HFF-Myc (cell line): ENCODE measurements at regions not wholly inside any gene's neighbourhood (a gene's known extent, or its start where the extent isn't known, plus 50 kb on each side); places are given as distances from the start of the nearest gene placed in this dataset.

ENCODE experiments used
- DNase-seq: peaks from one replicate; pipeline ENCODE4 v3.0.0-alpha.2; 2011; ENCODE audit warnings: low read depth; ENCODE audit errors: extremely low read depth
- H3K4me3 ChIP-seq: replicated peaks from 2 replicates; pipeline ENCODE4 v1.5.1; 2011; ENCODE audit warnings: low read depth, mild to moderate bottlenecking, control low read depth, low read length
- TF ChIP-seq, protein P1 (sequence below): IDR thresholded peaks from 2 replicates; pipeline ENCODE4 v1.5.1; 2012; ENCODE audit warnings: mild to moderate bottlenecking, low read depth, low read length, control low read depth; ENCODE audit errors: missing control alignments

GRCh38 chr1:30140566-30140965 lies 582.8 kb downstream of the MATN1 start:
- no peak overlapping the region for H3K4me3 ChIP-seq
- TF ChIP-seq, protein P1, sequence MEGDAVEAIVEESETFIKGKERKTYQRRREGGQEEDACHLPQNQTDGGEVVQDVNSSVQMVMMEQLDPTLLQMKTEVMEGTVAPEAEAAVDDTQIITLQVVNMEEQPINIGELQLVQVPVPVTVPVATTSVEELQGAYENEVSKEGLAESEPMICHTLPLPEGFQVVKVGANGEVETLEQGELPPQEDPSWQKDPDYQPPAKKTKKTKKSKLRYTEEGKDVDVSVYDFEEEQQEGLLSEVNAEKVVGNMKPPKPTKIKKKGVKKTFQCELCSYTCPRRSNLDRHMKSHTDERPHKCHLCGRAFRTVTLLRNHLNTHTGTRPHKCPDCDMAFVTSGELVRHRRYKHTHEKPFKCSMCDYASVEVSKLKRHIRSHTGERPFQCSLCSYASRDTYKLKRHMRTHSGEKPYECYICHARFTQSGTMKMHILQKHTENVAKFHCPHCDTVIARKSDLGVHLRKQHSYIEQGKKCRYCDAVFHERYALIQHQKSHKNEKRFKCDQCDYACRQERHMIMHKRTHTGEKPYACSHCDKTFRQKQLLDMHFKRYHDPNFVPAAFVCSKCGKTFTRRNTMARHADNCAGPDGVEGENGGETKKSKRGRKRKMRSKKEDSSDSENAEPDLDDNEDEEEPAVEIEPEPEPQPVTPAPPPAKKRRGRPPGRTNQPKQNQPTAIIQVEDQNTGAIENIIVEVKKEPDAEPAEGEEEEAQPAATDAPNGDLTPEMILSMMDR, result no peak
- no peak for DNase-seq

GRCh38 chr1:30138891-30139290 lies 584.5 kb downstream of the MATN1 start:
- TF ChIP-seq, protein P1, result no peak
- no peak overlapping the region for H3K4me3 ChIP-seq
- no peak for DNase-seq

DNA sequence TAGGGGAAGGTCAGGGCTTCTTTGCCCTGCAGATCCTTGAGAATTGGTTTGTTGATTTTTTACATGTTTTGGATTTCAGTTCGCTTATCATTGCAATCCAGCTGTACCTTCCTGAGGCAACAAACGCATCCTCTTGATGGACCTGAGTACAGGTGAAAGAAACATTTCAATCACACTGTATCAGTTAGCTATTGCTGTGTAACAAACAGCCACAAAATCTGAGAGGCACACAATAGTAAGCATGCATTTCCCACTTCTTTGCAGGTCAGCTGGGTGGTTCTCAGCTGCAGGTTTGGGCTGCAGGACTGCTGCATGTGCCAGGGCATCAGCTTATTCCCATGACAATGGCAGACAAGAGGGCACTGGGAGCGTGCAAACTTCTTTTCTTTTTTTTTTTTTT lies 586.4 kb downstream of the MATN1 start:
- DNase-seq, result no peak
- TF ChIP-seq, protein P1, result no peak
- no peak overlapping the region for H3K4me3 ChIP-seq

DNA sequence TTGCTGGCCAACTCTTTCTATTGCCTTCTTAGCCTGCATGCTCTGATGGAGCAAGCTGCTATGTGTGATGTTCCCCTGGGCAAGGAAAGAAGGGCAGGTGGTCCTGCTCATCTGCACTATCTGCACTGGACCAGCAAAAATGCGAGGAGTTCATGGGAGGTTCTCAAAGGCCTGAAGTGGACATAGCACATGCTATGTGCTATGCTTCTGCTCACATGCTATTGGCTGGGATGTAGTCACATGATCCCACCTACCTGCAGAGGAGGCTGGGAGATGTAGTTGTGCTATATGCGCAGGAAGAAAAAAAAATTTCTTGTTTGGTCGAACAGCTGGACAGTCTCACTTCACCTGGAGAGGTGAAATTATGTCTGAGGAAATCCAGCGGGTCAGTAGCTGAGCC lies 587.7 kb downstream of the MATN1 start:
- DNase-seq, result no peak
- TF ChIP-seq, protein P1, result no peak
- no peak overlapping the region for H3K4me3 ChIP-seq

- no peak for DNase-seq
- TF ChIP-seq, protein P1, result no peak
- H3K4me3 ChIP-seq, result no peak overlapping the region
These were observed 588.7 kb downstream of the MATN1 start for GRCh38 chr1:30134466-30135217.

DNA sequence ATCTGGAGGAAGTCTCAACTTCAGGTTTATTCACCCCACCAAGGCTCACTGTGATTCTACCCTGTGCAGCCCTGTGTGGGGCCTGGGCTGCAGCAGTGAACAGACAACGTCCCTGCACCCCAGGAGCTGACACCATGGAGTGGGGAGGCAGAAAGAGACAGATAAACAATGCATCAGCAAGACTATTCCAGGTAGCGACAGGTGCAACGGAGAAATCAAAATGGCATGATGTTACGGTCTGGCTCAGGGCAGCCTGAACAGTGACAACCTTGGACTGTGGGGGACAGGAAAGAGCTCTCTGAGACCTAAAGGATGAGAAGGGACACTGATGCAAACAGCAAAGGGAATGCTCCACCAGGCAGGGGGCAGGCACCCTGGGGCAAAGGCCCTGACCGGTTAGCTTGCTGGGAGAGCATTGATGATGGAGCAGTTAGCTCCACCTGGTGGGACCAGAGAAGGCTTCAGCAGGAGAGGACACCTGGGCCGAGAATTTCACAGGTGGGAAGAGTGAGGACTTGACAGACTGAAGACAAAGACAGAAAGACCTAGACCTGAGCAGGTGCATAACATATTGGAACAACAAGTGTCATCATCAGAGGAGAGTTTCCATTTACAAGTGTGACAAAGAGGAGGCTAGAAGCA lies 589.9 kb downstream of the MATN1 start:
- TF ChIP-seq, protein P1, result no peak
- H3K4me3 ChIP-seq, result no peak overlapping the region
- no peak for DNase-seq
